Esophagus muscularis mucosa (tissue), 4 donors: ENCODE measurements at regions not wholly inside any gene's neighbourhood (a gene's known extent, or its start where the extent isn't known, plus 50 kb on each side); places are given as distances from the start of the nearest gene placed in this dataset.

Experiments used
- DNase-seq: peaks from one replicate; pipeline ENCODE4 v3.0.0-alpha.2; 2017; ENCODE audit errors: extremely low spot score
- H3K27ac ChIP-seq, 4 donors: fragments of 200-600 bp; sonication (generic); replicated peaks in 1 of 4; 1 replicate in 3 of 4; 2 replicates in 1 of 4; pipeline ENCODE4 v1.5.1; 2016 to 2019; ENCODE audit warnings: mild to moderate bottlenecking in 1 of 4
- H3K27me3 ChIP-seq, 4 donors: fragments of 200-600 bp; sonication (generic); one replicate each; pipeline versions ENCODE4 v1.5.1 to v1.6.0; 2016 to 2019
- H3K36me3 ChIP-seq, 4 donors: fragments of 200-600 bp; sonication (generic); one replicate each; pipeline ENCODE4 v1.5.1; 2016 to 2019
- H3K4me1 ChIP-seq, 4 donors: fragments of 200-600 bp; sonication (generic); one replicate each; pipeline ENCODE4 v1.5.1; 2016 to 2019
- H3K4me3 ChIP-seq, 4 donors: fragments of 200-600 bp; sonication (generic); 1 replicate in 2 of 4; 2 replicates in 2 of 4; pipeline ENCODE4 v1.5.1; 2016 to 2019; ENCODE audit warnings: mild to moderate bottlenecking in 4 of 4, moderate library complexity in 1 of 4
- H3K9me3 ChIP-seq, 4 donors: fragments of 200-600 bp; sonication (generic); 1 replicate in 3 of 4; 2 replicates in 1 of 4; pipeline ENCODE4 v1.5.1; 2016 to 2019
- EP300 ChIP-seq: sonication (generic); formaldehyde crosslinking; IDR thresholded peaks from one replicate; pipeline ENCODE4 v1.6.1; 2017; ENCODE audit warnings: antibody characterized with exemption
- POLR2A ChIP-seq: fragments of 450-650 bp; IDR thresholded peaks from one replicate; pipeline ENCODE4 v1.6.1; 2017; ENCODE audit warnings: antibody characterized with exemption, moderate library complexity, mild to moderate bottlenecking, low read depth
- POLR2AphosphoS5 ChIP-seq, 2 donors: sonication (generic); formaldehyde crosslinking; IDR thresholded peaks; one replicate each; pipeline ENCODE4 v1.6.1; 2017; ENCODE audit warnings: antibody characterized with exemption in 2 of 2
- WGBS: methylation state at CpG from one replicate; pipeline ENCODE4 v1.1.5; 2018; 5-methylcytosine and 5-hydroxymethylcytosine counted together
- intact Hi-C: fragments of 100-400 bp; cut with DNase I; formaldehyde crosslinking; loops from one replicate; pipeline ENCODE4 v1.15.1; 2023
- TF ChIP-seq, protein P1 (sequence below), 3 experiments: fragments of 200-600 bp in 2 of 3; fragments of 450-650 bp in 1 of 3; sonication (generic) in 2 of 3; IDR thresholded peaks; one replicate each; pipeline ENCODE4 v1.5.1; 2017 to 2019; ENCODE audit warnings: antibody characterized with exemption in 3 of 3, mild to moderate bottlenecking in 2 of 3, moderate library complexity in 1 of 3

DNA sequence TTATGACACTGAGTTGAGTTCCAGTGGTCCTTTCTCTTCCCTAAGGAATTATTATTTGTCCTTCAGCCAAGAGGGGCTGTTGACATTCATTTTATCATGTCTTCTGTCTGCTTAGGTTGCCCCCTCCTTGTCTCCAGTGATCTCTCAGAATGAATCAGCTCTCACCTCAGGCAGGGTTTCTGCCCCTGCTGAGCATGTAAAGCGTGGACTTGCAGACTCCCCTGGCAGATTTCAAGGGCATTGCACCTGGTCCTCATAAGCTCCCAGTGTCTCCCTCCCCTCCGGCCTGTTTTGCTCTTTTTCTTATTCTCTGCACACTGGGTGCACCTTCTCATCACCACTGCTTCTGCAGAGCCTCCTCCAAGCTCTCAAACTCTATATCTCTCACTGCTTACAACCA, 188.4 kb downstream of the KCNS3 start:
- Histone ChIP-seq H3K27me3 (no peaks in the 10 kb centered on the region), H3K27ac (peak overlapping the region in 1 of 4 donors; percentile 42), H3K9me3 (no peaks in the 10 kb centered on the region), H3K4me3 (no peak overlapping the region), H3K4me1 (peaks cover 0 to 46% (median 13%) of the 10 kb centered on the region in 4 donors), H3K36me3 (no peaks in the 10 kb centered on the region)
- no peak for DNase-seq
- intact Hi-C loops, result no loop called here
- 77% methylated on average over 2 of the region's 2 CpGs for WGBS
- TF ChIP-seq, protein P1, sequence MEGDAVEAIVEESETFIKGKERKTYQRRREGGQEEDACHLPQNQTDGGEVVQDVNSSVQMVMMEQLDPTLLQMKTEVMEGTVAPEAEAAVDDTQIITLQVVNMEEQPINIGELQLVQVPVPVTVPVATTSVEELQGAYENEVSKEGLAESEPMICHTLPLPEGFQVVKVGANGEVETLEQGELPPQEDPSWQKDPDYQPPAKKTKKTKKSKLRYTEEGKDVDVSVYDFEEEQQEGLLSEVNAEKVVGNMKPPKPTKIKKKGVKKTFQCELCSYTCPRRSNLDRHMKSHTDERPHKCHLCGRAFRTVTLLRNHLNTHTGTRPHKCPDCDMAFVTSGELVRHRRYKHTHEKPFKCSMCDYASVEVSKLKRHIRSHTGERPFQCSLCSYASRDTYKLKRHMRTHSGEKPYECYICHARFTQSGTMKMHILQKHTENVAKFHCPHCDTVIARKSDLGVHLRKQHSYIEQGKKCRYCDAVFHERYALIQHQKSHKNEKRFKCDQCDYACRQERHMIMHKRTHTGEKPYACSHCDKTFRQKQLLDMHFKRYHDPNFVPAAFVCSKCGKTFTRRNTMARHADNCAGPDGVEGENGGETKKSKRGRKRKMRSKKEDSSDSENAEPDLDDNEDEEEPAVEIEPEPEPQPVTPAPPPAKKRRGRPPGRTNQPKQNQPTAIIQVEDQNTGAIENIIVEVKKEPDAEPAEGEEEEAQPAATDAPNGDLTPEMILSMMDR (IDR thresholded peaks at IDR 0.05), result no peak
- TF ChIP-seq EP300 (no peak), POLR2A (no peak), POLR2AphosphoS5 (IDR thresholded peaks at IDR 0.05) (no peak)

DNA sequence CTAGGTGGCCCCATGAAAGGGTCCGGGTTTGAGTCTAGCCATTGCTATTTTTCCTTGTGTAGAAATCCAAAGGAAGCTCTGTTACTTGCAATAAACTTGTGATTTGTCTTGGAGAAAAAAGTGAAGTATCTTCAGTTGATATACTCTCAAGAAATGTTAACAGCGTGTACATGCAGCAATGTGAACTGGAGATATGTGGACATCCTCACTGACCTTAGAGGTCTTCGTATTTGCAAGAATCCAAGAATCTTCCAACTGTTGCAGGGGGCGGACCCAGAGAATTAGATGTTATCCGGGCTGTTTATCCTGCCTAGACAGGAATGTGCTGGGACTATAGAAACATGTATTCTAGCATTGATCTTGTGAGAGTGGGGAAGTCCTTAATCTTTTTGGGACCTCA, 187.6 kb downstream of the KCNS3 start:
- no peaks in the 10 kb centered on the region for H3K36me3 ChIP-seq
- TF ChIP-seq POLR2AphosphoS5 (IDR thresholded peaks at IDR 0.05) (no peak), EP300 (no peak), POLR2A (no peak)
- TF ChIP-seq, protein P1 (IDR thresholded peaks at IDR 0.05), result no peak
- no peaks in the 10 kb centered on the region for H3K9me3 ChIP-seq
- intact Hi-C loops, result no loop called here
- H3K4me1 ChIP-seq, result peaks cover 0 to 46% (median 13%) of the 10 kb centered on the region in 4 donors
- 66% methylated on average over 5 of the region's 5 CpGs for WGBS
- peak overlapping the region in 1 of 4 donors; percentile 42 for H3K27ac ChIP-seq
- no peaks in the 10 kb centered on the region for H3K27me3 ChIP-seq
- H3K4me3 ChIP-seq, result no peak overlapping the region
- DNase-seq, result no peak

- 52% methylated on average over 1 of the region's 1 CpG for WGBS
- H3K4me3 ChIP-seq, result no peak overlapping the region
- TF ChIP-seq, protein P1 (IDR thresholded peaks at IDR 0.05), result no peak
- TF ChIP-seq EP300, result no peak
- no peak for TF ChIP-seq POLR2AphosphoS5 (IDR thresholded peaks at IDR 0.05)
- no peak for TF ChIP-seq POLR2A
- peak overlapping the region in 1 of 4 donors; percentile 39 for H3K27ac ChIP-seq
- peaks cover 0 to 46% (median 13%) of the 10 kb centered on the region in 4 donors for H3K4me1 ChIP-seq
- intact Hi-C loops, result no loop called here
- H3K9me3 ChIP-seq, result no peaks in the 10 kb centered on the region
- H3K27me3 ChIP-seq, result no peaks in the 10 kb centered on the region
- DNase-seq, result no peak
- no peaks in the 10 kb centered on the region for H3K36me3 ChIP-seq
Observed at GRCh38 chr2:18065249-18065648, 186.8 kb downstream of the KCNS3 start.

DNA sequence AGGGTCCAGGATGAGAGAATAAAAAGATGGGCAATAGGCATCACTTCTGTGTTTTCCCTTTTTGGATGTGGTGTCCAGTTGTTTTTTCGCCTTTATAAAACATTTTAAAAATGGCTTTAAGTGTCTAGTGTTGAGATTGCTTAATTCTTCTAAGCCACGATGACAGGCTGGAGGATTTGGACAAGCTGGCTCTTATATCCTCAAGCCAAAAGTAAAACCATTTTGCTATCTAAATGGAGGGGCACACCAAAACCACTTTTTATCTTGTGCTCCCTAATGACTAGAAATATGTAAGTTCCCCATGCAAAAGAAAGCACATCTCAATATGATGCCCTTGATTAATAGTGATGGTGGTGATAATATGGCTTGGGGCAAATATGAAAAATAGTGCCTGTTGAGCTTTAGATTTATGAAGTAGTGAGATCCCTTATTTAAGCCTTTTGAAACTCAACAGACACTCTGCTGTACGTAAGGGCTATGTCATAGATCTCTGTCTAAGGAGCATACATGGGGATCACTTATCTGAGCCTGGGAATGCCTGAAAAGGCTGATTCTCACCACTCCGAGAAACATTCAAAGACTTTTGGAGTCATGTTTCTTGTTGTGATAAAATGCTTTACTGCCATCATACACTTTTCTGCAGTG, 185.5 kb downstream of the KCNS3 start:
- no peak for DNase-seq
- Histone ChIP-seq H3K36me3 (no peaks in the 10 kb centered on the region), H3K4me3 (no peak overlapping the region), H3K27ac (peak overlapping the region in 1 of 4 donors; percentile 29), H3K9me3 (no peaks in the 10 kb centered on the region), H3K4me1 (peaks cover 0 to 46% (median 13%) of the 10 kb centered on the region in 4 donors), H3K27me3 (no peaks in the 10 kb centered on the region)
- TF ChIP-seq EP300, result no peak
- TF ChIP-seq, protein P1 (IDR thresholded peaks at IDR 0.05), result no peak
- TF ChIP-seq POLR2AphosphoS5 (IDR thresholded peaks at IDR 0.05), result no peak
- TF ChIP-seq POLR2A, result no peak
- 66% methylated on average over 4 of the region's 4 CpGs for WGBS
- intact Hi-C loops, result no loop called here

DNA sequence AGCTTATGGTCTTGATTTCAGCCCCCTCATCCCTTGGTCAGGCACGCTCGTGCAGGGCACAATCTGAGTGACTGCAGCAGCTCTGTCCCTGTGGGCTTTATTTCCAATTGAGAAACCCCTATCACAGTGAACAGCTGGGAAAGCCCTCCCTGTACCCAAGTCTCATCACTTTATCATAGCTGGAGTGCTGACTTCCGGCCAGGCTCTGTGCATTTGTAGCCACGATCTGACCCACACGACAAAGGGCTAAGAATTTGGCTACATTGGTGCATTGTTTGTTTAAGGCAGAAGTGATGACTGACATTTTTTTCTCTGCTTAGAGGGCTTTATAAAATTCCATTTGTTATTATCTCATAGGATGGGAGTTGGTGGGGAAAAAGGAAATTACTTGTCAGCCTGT, 184.4 kb downstream of the KCNS3 start:
- no peaks in the 10 kb centered on the region for H3K9me3 ChIP-seq
- TF ChIP-seq, protein P1 (IDR thresholded peaks at IDR 0.05), result no peak
- TF ChIP-seq EP300, result no peak
- no peak for TF ChIP-seq POLR2A
- no peak for TF ChIP-seq POLR2AphosphoS5 (IDR thresholded peaks at IDR 0.05)
- WGBS, result 48% methylated on average over 5 of the region's 5 CpGs
- peaks cover 0 to 46% (median 13%) of the 10 kb centered on the region in 4 donors for H3K4me1 ChIP-seq
- H3K4me3 ChIP-seq, result no peak overlapping the region
- intact Hi-C loops, result no loop called here
- no peaks in the 10 kb centered on the region for H3K36me3 ChIP-seq
- no peak overlapping the region for H3K27ac ChIP-seq
- no peaks in the 10 kb centered on the region for H3K27me3 ChIP-seq
- no peak for DNase-seq
